ENCODE measurements at regions not wholly inside any gene's neighbourhood (a gene's known extent, or its start where the extent isn't known, plus 50 kb on each side); places are given as distances from the start of the nearest gene placed in this dataset.

GRCh38 chr2:205913668-205914067 is 172.3 kb downstream of the INO80D start:
- Histone ChIP-seq H3K4me3 (no peak overlapping the region), H2AFZ (no peak overlapping the region), H3K27me3 (ENCODE audit: insufficient read depth) (no peaks in the 10 kb centered on the region), H3K4me2 (no peak overlapping the region), H3K36me3 (ENCODE audit: insufficient read depth) (no peaks in the 10 kb centered on the region), H3K9me2 (ENCODE audit: insufficient read depth) (no peaks in the 10 kb centered on the region), H3K4me1 (ENCODE audit: insufficient read depth) (no peaks in the 10 kb centered on the region), H4K20me1 (replicated peaks; ENCODE audit: insufficient read depth) (no peaks in the 10 kb centered on the region), H3F3A (replicated peaks; ENCODE audit: low read depth) (no peaks in the 10 kb centered on the region), H3K27ac (ENCODE audit: low read depth) (no peak overlapping the region), H3K79me2 (replicated peaks; ENCODE audit: insufficient read depth) (no peaks in the 10 kb centered on the region)
- no peak for TF ChIP-seq ZNF331 (CRISPR knock-in tag; IDR thresholded peaks at IDR 0.05; ENCODE audit: low read depth)
- TF ChIP-seq, protein P1, sequence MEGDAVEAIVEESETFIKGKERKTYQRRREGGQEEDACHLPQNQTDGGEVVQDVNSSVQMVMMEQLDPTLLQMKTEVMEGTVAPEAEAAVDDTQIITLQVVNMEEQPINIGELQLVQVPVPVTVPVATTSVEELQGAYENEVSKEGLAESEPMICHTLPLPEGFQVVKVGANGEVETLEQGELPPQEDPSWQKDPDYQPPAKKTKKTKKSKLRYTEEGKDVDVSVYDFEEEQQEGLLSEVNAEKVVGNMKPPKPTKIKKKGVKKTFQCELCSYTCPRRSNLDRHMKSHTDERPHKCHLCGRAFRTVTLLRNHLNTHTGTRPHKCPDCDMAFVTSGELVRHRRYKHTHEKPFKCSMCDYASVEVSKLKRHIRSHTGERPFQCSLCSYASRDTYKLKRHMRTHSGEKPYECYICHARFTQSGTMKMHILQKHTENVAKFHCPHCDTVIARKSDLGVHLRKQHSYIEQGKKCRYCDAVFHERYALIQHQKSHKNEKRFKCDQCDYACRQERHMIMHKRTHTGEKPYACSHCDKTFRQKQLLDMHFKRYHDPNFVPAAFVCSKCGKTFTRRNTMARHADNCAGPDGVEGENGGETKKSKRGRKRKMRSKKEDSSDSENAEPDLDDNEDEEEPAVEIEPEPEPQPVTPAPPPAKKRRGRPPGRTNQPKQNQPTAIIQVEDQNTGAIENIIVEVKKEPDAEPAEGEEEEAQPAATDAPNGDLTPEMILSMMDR (conservative IDR thresholded peaks at IDR 0.05; ENCODE audit: low read depth in 2 of 2): no peak
- no peak for TF ChIP-seq NANOG (IDR thresholded peaks at IDR 0.05; ENCODE audit: borderline replicate concordance)
- TF ChIP-seq CREB1 (CRISPR knock-in tag; IDR thresholded peaks at IDR 0.05; ENCODE audit: low read depth): no peak
- no peak for TF ChIP-seq EZH2 (IDR thresholded peaks at IDR 0.05; ENCODE audit: low read depth, unreplicated experiment)
- TF ChIP-seq REST (IDR thresholded peaks at IDR 0.05; ENCODE audit: unreplicated experiment): no peak
- TF ChIP-seq JUNB (IDR thresholded peaks at IDR 0.05; ENCODE audit: unreplicated experiment): no peak
- TF ChIP-seq, protein P2, sequence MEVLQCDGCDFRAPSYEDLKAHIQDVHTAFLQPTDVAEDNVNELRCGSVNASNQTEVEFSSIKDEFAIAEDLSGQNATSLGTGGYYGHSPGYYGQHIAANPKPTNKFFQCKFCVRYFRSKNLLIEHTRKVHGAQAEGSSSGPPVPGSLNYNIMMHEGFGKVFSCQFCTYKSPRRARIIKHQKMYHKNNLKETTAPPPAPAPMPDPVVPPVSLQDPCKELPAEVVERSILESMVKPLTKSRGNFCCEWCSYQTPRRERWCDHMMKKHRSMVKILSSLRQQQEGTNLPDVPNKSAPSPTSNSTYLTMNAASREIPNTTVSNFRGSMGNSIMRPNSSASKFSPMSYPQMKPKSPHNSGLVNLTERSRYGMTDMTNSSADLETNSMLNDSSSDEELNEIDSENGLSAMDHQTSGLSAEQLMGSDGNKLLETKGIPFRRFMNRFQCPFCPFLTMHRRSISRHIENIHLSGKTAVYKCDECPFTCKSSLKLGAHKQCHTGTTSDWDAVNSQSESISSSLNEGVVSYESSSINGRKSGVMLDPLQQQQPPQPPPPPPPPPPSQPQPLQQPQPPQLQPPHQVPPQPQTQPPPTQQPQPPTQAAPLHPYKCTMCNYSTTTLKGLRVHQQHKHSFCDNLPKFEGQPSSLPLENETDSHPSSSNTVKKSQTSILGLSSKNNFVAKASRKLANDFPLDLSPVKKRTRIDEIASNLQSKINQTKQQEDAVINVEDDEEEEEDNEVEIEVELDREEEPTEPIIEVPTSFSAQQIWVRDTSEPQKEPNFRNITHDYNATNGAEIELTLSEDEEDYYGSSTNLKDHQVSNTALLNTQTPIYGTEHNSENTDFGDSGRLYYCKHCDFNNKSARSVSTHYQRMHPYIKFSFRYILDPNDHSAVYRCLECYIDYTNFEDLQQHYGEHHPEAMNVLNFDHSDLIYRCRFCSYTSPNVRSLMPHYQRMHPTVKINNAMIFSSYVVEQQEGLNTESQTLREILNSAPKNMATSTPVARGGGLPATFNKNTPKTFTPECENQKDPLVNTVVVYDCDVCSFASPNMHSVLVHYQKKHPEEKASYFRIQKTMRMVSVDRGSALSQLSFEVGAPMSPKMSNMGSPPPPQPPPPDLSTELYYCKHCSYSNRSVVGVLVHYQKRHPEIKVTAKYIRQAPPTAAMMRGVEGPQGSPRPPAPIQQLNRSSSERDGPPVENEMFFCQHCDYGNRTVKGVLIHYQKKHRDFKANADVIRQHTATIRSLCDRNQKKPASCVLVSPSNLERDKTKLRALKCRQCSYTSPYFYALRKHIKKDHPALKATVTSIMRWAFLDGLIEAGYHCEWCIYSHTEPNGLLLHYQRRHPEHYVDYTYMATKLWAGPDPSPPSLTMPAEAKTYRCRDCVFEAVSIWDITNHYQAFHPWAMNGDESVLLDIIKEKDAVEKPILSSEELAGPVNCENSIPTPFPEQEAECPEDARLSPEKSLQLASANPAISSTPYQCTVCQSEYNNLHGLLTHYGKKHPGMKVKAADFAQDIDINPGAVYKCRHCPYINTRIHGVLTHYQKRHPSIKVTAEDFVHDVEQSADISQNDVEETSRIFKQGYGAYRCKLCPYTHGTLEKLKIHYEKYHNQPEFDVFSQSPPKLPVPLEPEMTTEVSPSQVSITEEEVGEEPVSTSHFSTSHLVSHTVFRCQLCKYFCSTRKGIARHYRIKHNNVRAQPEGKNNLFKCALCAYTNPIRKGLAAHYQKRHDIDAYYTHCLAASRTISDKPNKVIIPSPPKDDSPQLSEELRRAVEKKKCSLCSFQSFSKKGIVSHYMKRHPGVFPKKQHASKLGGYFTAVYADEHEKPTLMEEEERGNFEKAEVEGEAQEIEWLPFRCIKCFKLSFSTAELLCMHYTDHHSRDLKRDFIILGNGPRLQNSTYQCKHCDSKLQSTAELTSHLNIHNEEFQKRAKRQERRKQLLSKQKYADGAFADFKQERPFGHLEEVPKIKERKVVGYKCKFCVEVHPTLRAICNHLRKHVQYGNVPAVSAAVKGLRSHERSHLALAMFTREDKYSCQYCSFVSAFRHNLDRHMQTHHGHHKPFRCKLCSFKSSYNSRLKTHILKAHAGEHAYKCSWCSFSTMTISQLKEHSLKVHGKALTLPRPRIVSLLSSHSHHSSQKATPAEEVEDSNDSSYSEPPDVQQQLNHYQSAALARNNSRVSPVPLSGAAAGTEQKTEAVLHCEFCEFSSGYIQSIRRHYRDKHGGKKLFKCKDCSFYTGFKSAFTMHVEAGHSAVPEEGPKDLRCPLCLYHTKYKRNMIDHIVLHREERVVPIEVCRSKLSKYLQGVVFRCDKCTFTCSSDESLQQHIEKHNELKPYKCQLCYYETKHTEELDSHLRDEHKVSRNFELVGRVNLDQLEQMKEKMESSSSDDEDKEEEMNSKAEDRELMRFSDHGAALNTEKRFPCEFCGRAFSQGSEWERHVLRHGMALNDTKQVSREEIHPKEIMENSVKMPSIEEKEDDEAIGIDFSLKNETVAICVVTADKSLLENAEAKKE (CRISPR knock-in tag; IDR thresholded peaks at IDR 0.05): no peak
- no peak for TF ChIP-seq EZH2phosphoT487 (IDR thresholded peaks at IDR 0.05; ENCODE audit: unreplicated experiment)
- TF ChIP-seq POLR2AphosphoS5 (IDR thresholded peaks at IDR 0.05; ENCODE audit: low read depth): no peak
- TF ChIP-seq ETS1 (IDR thresholded peaks at IDR 0.05): no peak
- TF ChIP-seq STAT1 (IDR thresholded peaks at IDR 0.05; ENCODE audit: unreplicated experiment): no peak
- TF ChIP-seq ZNF114 (CRISPR knock-in tag; IDR thresholded peaks at IDR 0.05): no peak
- no peak overlapping the region for H3K4me3 Mint-ChIP-seq
- H3K27me3 Mint-ChIP-seq (ENCODE audit: insufficient read depth, low read depth, poor library complexity): peaks cover 2% of the 10 kb centered on the region
- peaks cover 3% of the 10 kb centered on the region; the same call in 1 of the 3 replicates for H3K36me3 Mint-ChIP-seq (ENCODE audit: low read depth)
- no peaks in the 10 kb centered on the region for H3K4me1 Mint-ChIP-seq
- DNase-seq (ENCODE audit: low spot score): no peak
- ATAC-seq: no peak
- peaks cover 5% of the 10 kb centered on the region; the same call in 2 of the 3 replicates for H3K9me3 Mint-ChIP-seq
- no peak overlapping the region for H3K27ac Mint-ChIP-seq

Measured in GM23338 (cell line).